Esophagus mucosa (tissue), 1 donor: ENCODE measurements at regions not wholly inside any gene's neighbourhood (a gene's known extent, or its start where the extent isn't known, plus 50 kb on each side); places are given as distances from the start of the nearest gene placed in this dataset.
"Not testable (repeated sequence)": the region's sequence is repeated elsewhere in the genome, so short reads cannot be mapped to it uniquely, and the experiment has no call there.

ENCODE experiments used
- ATAC-seq: fragments of 200-7000 bp; cut with Tn5 transposase; one replicate; pipeline ENCODE4 v1.9.1; 2020
- donor health status: DM: yes; HTN: yes; CAD: no.

DNA sequence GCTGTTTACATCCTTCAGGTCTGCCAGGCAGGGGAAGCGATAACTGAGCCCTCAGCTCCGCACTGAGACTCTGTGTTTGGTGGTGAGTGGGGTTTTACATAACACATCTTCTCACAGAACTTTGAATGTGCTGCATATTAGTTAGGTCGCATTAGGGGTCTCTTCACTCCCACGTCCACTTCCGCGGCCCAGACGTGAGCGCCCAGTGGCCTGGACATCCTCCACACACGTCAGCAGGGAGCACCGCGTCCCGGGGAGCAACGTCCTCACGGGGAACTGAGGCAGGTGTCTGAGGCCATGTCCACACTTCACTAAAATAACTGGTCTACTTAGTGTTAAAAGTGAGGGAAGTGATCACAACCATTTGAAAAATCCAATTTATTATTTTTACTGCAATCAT lies 100.4 kb upstream of the SATB2 start:
- ATAC-seq: no peak

DNA sequence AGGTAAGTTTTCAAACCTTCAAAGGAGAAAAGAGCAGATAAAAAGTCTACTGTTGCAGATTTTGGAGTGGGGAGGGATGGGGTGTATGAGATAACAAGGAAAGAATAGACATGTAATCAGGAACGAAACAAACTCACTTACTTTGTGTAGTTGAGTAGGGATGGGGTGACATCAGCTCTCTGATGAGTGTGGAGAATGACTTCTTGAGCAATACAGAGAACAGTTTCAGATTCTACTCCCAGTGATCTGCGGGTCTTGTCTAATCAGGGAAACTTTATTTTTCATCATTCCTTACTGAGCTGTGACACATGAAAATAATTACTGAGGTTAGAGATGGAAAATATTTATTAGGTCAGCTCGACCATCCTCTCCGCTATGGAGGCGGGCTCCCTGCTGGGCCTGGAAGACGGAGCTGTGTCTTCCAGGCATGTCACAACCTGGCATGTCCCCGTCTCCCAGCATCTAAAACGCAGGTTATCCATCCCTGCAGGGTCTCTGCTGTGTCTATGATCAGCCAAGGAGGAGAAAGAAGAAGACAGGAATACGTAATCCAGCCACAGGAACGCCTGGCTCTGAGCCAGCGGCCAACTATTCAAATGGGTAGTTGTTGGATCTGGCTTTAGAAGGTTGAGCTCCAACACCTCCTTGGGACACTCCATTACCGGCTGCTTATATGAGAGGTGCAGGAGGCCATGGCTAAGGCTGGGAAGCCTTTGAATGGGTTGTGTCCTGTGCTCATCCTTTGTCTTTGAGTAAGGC lies 99.0 kb upstream of the SATB2 start:
- ATAC-seq: no peak

DNA sequence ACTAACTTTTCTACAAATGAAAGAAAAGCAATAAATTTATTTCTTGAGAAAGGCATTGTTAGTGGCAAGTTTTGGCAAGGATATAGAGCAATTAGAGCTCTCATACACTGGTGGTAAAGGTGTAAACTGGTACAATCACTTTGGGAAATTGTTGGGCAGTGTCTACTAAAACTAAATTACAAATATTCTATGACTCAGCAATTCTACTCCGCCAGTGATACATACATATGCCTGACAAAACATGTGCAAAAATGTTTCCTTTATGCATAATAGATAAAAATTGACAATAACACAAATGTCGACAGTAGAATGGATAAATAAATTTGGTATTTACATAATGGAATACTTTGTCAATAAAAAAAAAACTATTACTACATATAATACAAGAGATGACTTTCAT lies 96.3 kb upstream of the SATB2 start:
- no peak for ATAC-seq

DNA sequence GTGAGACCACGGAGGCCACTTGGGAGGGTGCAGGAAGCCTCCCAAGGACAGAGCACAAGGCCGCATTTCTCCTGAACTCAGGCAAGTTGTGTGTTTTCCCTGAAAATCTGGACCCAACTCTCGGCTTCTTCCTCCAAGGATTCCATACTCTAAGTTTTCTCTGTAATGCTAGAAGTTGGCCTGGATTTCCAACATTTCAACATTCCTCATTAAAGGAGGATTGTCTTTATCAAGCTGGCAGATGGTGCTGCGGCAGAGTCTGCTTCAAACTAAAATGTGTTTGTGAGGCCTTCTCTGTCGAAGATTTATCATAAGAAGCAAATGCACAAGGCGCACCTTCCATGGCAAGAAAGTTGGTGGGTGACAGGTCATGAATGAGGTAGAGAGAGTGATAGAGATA lies 94.4 kb upstream of the SATB2 start:
- no peak for ATAC-seq

DNA sequence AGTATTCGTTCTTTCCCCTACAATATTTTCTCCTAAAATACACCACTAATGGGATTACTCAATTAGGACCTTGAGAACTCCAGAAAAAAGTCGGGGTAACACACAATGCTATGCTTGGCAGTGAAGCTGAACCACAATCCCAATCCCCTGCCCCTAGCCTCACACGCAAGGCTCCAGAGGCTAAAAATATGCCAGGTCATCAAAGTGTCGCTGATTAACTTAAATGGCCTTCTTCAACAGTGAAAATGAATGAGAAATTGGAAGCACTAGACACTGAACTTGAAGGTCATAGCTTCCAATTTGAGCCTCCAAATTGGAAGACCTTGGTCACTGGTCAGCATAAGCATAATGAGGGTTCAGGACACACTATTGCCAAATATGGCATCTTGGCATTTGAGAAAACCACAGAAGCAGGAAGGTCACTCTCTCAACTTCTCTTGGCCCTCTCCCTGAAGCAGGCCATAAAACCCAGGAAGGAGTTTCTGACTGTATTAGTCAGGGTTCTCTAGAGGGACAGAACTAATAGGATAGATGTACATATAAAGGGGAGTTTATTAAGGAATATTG lies 86.0 kb upstream of the SATB2 start:
- no peak for ATAC-seq

DNA sequence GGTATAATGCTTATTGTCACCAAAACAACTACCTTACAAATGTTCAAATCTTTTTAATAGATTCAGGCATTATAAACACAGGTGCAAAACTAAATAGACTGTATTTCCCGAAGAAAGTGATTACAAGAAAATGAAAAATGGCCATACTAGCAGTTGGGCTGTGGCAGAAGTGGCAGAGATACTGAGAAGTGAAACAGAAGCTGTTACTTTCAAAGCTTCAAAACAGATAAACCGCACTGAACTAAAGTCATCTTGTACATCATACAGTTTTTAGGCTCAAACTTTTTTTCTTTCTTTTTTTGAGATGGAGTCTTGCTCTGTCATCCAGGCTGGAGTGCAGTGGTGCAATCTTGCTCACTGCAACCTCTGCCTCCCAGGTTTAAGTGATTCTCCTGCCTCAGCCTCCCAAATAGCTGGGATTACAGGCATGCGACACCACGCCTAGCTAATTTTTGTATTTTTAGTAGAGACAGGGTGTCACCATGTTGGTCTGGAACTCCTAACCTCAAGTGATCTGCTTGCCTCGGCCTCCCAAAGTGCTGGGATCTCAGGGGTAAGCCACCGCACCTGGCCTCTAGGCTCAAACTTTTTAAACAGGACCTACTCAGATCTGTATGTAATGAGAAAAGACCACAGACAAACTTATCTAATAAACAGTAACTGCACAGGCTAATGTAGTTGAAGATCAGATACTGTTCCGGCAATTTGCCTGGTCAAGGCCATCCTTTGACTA lies 77.9 kb upstream of the SATB2 start:
- no peak for ATAC-seq

DNA sequence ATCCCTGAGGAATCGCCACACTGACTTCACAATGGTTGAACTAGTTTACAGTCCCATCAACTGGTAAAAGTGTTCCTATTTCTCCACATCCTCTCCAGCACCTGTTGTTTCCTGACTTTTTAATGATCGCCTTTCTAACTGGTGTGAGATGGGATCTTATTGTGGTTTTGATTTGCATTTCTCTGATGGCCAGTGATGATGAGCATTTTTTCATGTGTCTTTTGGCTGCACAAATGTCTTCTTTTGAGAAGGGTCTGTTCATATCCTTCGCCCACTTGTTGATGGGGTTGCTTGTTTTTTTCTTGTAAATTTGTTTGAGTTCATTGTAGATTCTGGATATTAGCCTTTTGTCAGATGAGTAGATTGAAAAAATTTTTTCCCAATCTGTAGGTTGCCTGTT lies 76.1 kb upstream of the SATB2 start:
- ATAC-seq: not testable (repeated sequence)

DNA sequence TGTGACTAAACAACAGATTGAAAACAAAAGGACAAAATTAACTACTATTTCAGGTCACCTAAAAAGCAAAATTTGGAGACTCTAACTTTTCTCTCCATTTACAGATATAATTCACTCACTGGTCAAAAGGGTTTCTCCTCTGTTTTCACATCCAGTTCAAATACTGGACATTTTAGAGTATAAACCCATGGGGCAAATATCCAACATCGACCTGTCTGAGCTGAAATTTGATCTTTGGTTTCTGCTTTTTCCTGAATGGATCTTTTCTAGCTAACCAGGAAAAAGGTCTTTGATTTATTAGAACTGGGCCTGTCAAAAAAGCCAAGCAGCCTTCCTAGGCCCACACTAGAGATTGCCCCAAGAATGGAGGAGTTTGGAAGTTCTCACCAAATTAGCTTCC lies 69.3 kb upstream of the SATB2 start:
- no peak for ATAC-seq

DNA sequence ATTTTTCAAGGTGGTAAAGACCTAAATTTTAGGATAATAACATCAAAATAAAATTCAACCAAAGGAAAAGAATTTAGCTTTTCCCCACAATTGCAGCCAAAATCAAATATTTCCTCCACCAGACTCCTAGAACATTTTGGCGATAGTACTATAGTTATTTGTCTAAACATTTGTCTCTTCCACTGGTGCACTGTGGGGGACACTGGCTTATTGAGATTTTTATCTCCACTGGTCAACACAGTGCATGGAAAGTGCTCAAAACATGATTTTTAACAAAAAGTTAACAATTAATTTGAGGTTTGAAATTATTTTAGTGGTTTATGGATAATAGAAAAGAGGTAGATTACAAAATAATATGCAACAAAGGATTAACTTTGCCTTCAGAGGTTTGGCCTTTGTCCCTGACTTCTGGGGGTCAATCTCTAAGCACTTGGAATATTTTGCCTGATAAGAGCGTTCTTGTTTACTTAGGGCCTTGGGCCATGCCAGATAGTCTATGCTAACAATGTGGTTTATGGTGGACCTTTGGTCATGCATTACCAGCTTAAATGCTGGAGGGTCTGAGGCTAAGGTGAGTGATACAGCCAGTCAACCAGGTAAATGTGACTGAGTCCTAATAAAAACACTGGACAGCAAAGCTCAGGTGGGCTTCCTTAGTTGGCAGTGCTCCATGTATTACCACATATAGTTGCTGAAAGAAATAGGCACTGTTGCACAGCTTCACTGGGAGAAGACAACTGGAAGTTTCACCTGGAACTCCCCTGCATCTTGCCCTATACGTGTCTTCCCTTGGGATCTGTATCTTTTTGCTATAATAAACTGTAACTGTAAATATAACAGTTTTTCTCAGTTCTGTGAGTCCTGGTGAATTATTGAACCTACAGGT lies 67.2 kb upstream of the SATB2 start:
- ATAC-seq: no peak

DNA sequence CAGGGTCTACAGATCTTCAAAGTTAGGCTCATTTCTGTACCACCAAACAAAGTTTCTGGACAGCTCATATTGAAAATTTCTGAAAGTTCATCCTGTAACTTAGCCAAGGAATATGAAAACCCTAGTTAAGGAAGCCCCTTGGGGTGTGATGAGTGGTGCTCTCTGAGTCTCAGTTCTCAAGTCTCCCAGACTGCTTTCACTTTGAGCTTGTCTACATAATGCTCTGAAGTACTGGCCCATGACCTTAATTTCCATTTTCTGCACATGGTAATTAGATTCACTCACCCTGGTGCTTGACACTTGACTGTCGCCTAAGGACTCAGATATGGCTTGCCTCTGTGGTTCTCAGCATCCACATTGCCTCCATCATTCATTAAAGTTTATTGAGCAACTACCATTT lies 51.7 kb upstream of the SATB2 start:
- ATAC-seq: no peak
